ENCODE measurements at regions not wholly inside any gene's neighbourhood (a gene's known extent, or its start where the extent isn't known, plus 50 kb on each side); places are given as distances from the start of the nearest gene placed in this dataset.

GRCh38 chr16:5557448-5557847, 459.9 kb upstream of the EEF2KMT start:
- no peak for DNase-seq

GRCh38 chr16:5556158-5556810, 458.7 kb upstream of the EEF2KMT start:
- DNase-seq = no peak

- DNase-seq = no peak
These were observed 454.3 kb upstream of the EEF2KMT start for GRCh38 chr16:5551909-5552308.

GRCh38 chr16:5549802-5550201, 452.2 kb upstream of the EEF2KMT start:
- no peak for DNase-seq

GRCh38 chr16:5541356-5541755, 443.8 kb upstream of the EEF2KMT start:
- no peak for DNase-seq

GRCh38 chr16:5537347-5537746, 439.8 kb upstream of the EEF2KMT start:
- no peak for DNase-seq

- DNase-seq = no peak
These were observed 435.8 kb upstream of the EEF2KMT start for GRCh38 chr16:5533321-5533888.

- no peak for DNase-seq
These were observed 430.2 kb upstream of the EEF2KMT start for GRCh38 chr16:5527817-5528216.

GRCh38 chr16:5526826-5527225, 429.2 kb upstream of the EEF2KMT start:
- no peak for DNase-seq

GRCh38 chr16:5523829-5524228, 426.2 kb upstream of the EEF2KMT start:
- no peak for DNase-seq

GRCh38 chr16:5516115-5516514, 418.5 kb upstream of the EEF2KMT start:
- DNase-seq = no peak

- DNase-seq = no peak
These were observed 414.4 kb upstream of the EEF2KMT start for GRCh38 chr16:5512014-5512413.

GRCh38 chr16:5510819-5511370, 413.3 kb upstream of the EEF2KMT start:
- DNase-seq = no peak

- DNase-seq = no peak
These were observed 412.2 kb upstream of the EEF2KMT start for GRCh38 chr16:5509794-5510193.

- DNase-seq = no peak
These were observed 411.7 kb upstream of the EEF2KMT start for GRCh38 chr16:5509336-5509735.

- DNase-seq = no peak
These were observed 410.8 kb upstream of the EEF2KMT start for GRCh38 chr16:5508371-5508770.

GRCh38 chr16:5506021-5506420, 408.4 kb upstream of the EEF2KMT start:
- no peak for DNase-seq

- DNase-seq = no peak
These were observed 407.7 kb upstream of the EEF2KMT start for GRCh38 chr16:5505091-5505887.

GRCh38 chr16:5504064-5504781, 406.6 kb upstream of the EEF2KMT start:
- DNase-seq = no peak

- no peak for DNase-seq
These were observed 405.3 kb upstream of the EEF2KMT start for GRCh38 chr16:5502944-5503343.

- DNase-seq = no peak
These were observed 404.9 kb upstream of the EEF2KMT start for GRCh38 chr16:5502467-5502869.

- no peak for DNase-seq
These were observed 402.9 kb upstream of the EEF2KMT start for GRCh38 chr16:5500526-5500925.

GRCh38 chr16:5498562-5498961, 401.0 kb upstream of the EEF2KMT start:
- DNase-seq = no peak

All from activated CD4-positive, alpha-beta T cell treated with anti-CD3 and anti-CD28 coated beads, Interleukin-2, amount 50 U/mL, for 1 hour (primary cell).